GM19372 (cell line): ENCODE measurements at regions not wholly inside any gene's neighbourhood (a gene's known extent, or its start where the extent isn't known, plus 50 kb on each side); places are given as distances from the start of the nearest gene placed in this dataset.

Experiments used
- ATAC-seq: cut with Tn5 transposase; IDR thresholded peaks from one replicate; pipeline ENCODE4 v1.9.1; 2021; ENCODE audit warnings: mild to moderate bottlenecking, low read depth, moderate library complexity; ENCODE audit not compliant: unreplicated experiment

DNA sequence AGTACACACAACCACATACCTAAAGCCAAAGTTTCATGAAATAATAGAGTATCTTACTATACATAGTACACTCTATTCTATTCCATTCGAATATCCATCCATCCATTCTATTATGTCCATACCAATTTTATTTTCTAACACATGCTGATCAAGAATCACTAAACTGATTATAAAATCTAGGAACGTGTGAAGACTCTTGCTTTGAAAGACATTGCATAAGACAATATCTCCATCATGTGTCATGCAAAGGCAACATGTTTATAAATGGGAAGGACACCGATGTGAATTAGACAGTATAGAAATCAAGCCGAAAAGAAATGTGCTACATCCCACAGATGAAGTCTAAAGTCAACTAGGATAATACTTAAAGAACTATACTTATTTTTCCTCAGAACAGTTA lies 1561.5 kb upstream of the TENM4 start:
- ATAC-seq = no peak

DNA sequence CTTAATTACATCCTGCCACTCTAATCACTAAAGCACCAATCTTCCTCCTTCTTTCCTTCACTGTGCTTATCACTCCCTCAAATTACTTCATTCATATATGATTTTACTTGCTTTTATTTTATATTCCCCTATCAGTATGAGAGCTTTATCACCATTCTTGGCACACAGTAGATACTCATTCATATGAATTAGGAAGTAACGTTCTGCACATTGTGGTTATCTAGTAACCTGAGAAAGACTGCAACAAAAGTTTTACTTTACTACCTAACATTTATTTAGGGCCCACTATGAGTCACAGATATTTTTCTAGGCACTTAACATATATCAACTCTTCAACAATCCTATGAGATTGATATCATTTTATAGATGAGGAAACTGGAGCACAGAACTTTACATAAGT lies 1559.9 kb upstream of the TENM4 start:
- ATAC-seq = no peak

GRCh38 chr11:81000334-81000733 lies 1559.5 kb upstream of the TENM4 start:
- no peak for ATAC-seq

GRCh38 chr11:80995523-80995922 lies 1554.7 kb upstream of the TENM4 start:
- ATAC-seq = no peak

GRCh38 chr11:80993536-80993935 lies 1552.7 kb upstream of the TENM4 start:
- no peak for ATAC-seq

GRCh38 chr11:80990885-80991284 lies 1550.1 kb upstream of the TENM4 start:
- ATAC-seq = no peak

DNA sequence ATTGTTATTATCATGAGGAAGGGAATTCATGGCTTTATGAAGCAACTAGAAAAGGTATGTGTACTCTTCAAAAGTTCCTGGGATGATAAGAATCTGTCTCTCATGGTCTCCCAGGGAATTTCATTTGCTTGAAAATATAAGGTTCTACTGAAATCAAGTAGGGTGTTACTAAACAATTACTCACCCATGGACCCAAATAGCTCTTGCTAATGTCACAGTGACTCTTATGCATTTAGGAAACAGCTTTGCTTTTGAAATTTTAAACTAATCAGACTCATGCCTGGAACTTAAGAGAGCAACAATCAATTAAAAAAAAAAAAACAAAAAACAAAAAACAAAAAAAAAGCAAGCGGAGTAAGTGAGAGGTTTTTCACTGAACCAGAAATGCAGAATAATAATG lies 1546.3 kb upstream of the TENM4 start:
- no peak for ATAC-seq

- ATAC-seq = no peak
Measured at GRCh38 chr11:80986421-80987074, 1545.7 kb upstream of the TENM4 start.

DNA sequence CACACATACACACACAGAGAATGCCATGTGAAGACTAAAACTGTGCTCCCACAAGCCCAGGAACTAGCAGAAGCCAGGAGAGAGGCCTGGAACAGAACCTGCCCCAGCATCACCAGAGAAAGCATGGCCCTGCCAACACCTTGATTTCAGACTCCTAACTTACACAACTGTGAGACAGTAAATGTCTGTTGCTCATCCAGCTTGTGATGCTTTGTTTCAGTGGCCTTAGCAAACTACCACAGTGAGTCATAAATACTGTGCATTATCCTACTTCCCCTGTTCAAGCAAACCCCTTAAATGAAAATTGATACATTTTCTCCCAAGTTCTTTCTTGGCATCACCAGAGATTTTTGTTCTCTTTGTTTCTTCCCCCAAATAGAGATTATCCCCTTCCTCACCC lies 1539.4 kb upstream of the TENM4 start:
- no peak for ATAC-seq

- ATAC-seq = no peak
Measured at GRCh38 chr11:80973786-80974185, 1533.0 kb upstream of the TENM4 start.

GRCh38 chr11:80970037-80970436 lies 1529.2 kb upstream of the TENM4 start:
- ATAC-seq = no peak

DNA sequence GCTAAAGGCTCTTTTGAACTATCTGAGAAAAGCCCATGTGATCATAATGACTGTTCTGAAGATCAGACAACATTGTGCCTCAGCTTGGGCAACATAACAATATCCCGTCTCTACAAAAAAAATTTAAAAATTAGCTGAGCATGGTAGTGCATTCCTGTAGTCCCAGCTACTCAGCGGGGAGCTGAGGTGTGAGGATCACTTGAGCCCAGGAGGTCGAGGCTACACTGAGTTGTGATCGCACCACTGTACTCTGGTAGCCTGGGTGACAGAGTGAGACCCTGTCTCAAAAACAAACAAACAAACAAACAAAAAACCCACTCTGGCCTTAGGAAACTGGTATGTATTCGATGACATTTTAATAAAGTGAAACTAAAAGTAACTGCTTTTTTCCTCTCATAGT lies 1526.8 kb upstream of the TENM4 start:
- no peak for ATAC-seq

GRCh38 chr11:80960381-80961029 lies 1519.7 kb upstream of the TENM4 start:
- ATAC-seq = no peak

DNA sequence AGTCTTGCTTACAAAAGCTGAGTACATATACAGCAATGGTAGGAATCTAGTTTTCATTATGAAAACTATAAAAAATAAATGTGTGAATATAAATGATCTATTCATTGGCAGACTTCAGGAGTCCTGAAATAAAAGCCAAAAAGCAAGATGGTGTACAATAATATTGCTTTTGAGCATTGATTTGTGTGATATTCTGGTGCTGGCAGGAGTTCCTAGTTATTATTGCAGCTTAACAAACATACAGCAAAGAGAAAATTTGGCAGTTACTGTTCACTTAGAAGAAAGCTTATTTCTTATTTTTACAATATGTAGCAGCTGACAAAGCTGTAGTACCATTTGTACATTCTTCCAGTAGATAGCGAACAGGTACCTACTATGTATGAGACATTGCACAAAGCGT lies 1518.9 kb upstream of the TENM4 start:
- no peak for ATAC-seq

GRCh38 chr11:80958987-80959386 lies 1518.2 kb upstream of the TENM4 start:
- no peak for ATAC-seq

DNA sequence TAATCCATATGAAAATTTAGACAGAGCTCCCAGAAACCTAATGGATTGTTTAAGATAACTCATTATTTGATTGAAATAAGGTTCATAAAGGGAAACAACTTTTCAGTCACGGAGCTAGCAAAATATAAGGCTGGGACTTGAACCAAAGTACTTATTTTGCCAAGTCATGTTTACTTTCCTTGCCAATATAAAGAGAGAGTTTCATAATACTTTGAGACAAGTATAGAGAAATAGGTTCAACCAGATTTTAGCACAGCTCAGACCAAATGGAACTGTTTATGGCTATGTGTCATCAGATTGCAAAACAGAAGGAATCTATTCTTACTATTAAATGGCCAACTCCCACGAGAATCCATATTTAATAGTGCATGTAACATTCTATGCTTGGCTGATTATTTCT lies 1517.5 kb upstream of the TENM4 start:
- ATAC-seq = no peak

GRCh38 chr11:80955588-80955987 lies 1514.8 kb upstream of the TENM4 start:
- ATAC-seq = no peak

DNA sequence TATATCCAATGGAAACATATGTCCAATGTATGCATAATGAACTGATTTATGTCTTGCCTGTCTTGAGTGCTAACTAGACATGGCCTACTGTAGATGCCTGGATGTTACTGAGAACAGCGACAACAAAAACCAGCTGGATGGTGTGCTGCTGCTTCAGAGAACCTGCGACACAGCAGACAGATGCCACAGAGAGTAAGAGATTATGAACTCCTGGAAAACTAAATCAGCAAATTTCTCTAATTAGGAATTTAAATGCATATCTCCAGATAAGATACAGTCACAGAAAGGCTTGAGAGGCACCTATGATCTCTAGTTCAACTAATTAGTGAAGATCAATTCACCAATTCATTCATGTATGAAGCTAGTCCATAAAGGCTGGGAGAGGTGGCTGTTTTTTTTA lies 1508.0 kb upstream of the TENM4 start:
- ATAC-seq = no peak

DNA sequence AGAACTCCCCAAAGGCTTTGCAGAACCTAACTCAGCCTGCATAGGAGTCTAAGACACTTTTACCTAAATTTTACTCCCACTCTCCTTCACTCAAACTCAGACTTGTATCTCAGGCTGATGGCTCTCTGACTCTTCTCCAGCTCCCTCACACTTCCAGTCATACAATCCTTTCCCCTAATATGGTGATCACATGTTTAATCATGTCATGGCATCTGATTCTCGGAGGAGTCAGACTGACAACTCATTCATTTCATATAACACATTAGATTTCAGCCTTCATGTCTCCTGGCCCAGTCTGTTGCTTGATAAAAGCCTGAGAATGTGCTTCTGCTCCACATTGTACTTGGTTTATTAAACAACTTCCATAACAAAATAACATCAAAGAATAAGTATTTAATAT lies 1503.9 kb upstream of the TENM4 start:
- no peak for ATAC-seq

GRCh38 chr11:80943226-80943625 lies 1502.4 kb upstream of the TENM4 start:
- ATAC-seq = no peak

GRCh38 chr11:80937842-80938241 lies 1497.0 kb upstream of the TENM4 start:
- no peak for ATAC-seq

DNA sequence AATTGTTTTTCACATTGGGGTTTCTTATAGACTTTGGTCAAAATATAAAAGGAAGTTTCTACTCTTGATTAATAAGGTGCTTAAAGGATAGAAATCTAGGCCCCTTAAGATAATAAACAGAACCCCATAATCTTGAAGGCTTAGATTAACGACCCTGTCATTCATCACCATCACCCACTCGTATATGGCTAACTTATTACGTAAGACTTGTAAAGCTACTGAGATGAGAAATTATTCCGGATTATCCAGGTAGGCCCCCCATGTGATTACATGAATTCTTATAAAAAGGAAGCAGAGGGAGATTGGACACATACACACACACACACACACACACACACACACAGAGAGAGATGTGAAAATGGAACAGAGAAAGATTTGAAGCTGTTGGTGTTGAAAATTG lies 1489.2 kb upstream of the TENM4 start:
- ATAC-seq = no peak
